ENCODE measurements at regions not wholly inside any gene's neighbourhood (a gene's known extent, or its start where the extent isn't known, plus 50 kb on each side); places are given as distances from the start of the nearest gene placed in this dataset.

DNA sequence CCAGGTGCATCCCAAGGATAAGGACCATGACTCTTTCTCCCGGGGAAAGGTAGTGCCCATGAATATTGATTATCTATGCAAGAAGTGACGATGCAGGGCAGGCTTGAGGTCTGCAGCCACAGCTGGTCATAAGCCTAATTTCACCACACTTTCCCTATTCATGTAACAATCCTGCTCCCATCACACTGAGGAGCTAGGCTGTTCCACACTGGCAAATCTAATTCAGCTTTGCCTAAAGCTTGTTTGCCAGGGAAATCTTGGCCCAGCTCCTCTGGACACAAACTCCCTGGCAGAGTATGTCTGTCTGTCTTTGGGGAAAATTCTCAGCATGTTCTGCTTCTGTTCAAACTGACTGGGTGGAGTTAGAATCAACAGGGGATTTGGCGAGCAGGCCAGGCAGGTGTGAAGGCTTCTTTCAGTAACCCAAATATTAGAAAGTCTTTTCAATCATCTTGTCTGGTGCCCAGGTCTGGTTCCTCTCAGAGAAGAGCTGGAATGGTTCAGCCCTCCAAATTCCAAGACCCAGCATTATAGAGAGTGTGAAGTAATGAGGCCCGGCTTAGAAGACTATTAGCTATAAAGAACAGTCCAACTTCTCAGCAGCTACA, 88.5 kb upstream of the SPDL1 start:
- H3K4me3 ChIP-seq (ENCODE audit: low read depth, low read length), result no peak overlapping the region
- DNase-seq (ENCODE audit: low read depth, low spot score), result no peak
- in situ Hi-C loops (cut with HindIII; ENCODE audit: low sequenced_read_pairs), result no loop called here
- TF ChIP-seq CTCF (IDR thresholded peaks at IDR 0.05; ENCODE audit: low read depth, low read length), result no peak

GRCh38 chr5:169494383-169494935, 89.1 kb upstream of the SPDL1 start:
- in situ Hi-C loops (cut with HindIII; ENCODE audit: low sequenced_read_pairs), result no loop called here
- TF ChIP-seq CTCF (IDR thresholded peaks at IDR 0.05; ENCODE audit: low read depth, low read length), result no peak
- no peak overlapping the region for H3K4me3 ChIP-seq (ENCODE audit: low read depth, low read length)

DNA sequence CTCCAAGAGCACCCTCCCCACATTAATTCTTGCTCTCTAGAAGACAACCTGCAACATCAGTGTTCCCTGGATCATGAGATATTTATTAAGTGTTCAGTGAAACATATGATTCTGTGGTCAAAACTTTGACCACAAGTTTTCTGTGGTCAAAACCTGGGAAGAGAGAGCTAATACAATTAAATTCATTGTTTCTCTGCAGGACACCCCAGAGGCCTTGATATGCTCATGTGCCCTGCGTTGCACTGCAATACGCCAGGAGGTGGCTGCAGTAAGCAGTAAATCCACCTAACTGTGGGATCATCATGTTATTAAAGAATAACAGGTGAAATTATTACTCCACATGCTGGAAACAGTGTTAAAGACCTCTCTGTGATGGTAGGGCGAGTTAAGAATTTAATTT, 109.3 kb upstream of the SPDL1 start:
- in situ Hi-C loops (cut with HindIII; ENCODE audit: low sequenced_read_pairs), result no loop called here
- TF ChIP-seq CTCF (IDR thresholded peaks at IDR 0.05; ENCODE audit: low read depth, low read length), result no peak
- H3K4me3 ChIP-seq (ENCODE audit: low read depth, low read length), result no peak overlapping the region
- DNase-seq (ENCODE audit: low read depth, low spot score), result no peak

More at GRCh38 chr5:169494383-169494935, 89.1 kb upstream of the SPDL1 start:
- no peak for DNase-seq (ENCODE audit: low read depth, low spot score)

DNA sequence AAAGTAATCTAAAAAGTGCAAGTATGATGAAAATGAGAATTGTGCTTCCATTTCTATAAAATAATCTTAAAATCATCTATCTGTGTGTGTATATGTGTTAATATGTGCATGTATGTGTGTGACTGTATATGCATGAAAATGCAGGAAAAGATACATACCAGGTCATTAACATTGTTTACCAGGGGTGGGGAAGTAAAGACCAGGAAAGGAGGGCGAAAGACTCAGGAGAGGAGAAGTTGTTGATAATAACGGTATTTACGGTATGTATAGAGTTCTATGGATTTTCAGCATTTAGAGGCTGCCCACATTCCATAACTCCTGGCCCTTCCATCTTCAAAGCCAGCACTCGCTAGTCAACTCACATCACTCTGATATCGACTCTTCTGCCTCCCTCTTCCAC, 111.0 kb upstream of the SPDL1 start:
- no peak for DNase-seq (ENCODE audit: low read depth, low spot score)
- H3K4me3 ChIP-seq (ENCODE audit: low read depth, low read length), result no peak overlapping the region
- TF ChIP-seq CTCF (IDR thresholded peaks at IDR 0.05; ENCODE audit: low read depth, low read length), result no peak
- in situ Hi-C loops (cut with HindIII; ENCODE audit: low sequenced_read_pairs), result no loop called here

DNA sequence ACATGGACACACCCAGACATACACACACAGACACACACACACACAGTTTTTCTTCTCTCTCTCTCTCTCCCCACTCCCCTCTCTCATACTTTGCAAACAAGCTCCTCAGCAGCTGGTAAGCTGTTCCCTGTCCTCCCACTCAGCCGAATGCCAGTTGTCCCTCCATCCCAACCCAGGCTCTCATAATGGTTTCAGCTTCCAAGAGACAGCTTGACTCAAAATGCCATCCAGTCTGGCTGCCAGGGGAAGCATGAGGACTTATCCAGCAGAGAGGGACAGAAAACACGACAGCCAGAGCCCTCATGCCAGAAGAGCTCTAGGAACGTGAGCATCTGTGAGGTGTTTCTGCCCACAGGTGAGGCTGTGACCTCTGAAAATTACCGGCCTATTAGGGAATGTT, 112.6 kb upstream of the SPDL1 start:
- TF ChIP-seq CTCF (IDR thresholded peaks at IDR 0.05; ENCODE audit: low read depth, low read length), result no peak
- no peak for DNase-seq (ENCODE audit: low read depth, low spot score)
- in situ Hi-C loops (cut with HindIII; ENCODE audit: low sequenced_read_pairs), result no loop called here

GRCh38 chr5:169467041-169467771, 116.4 kb upstream of the SPDL1 start:
- in situ Hi-C loops (cut with HindIII; ENCODE audit: low sequenced_read_pairs), result no loop called here
- H3K4me3 ChIP-seq (ENCODE audit: low read depth, low read length), result no peak overlapping the region
- DNase-seq (ENCODE audit: low read depth, low spot score), result no peak
- TF ChIP-seq CTCF (IDR thresholded peaks at IDR 0.05; ENCODE audit: low read depth, low read length), result no peak

More for the DNA sequence above, 112.6 kb upstream of the SPDL1 start:
- no peak overlapping the region for H3K4me3 ChIP-seq (ENCODE audit: low read depth, low read length)
